ENCODE measurements at regions not wholly inside any gene's neighbourhood (a gene's known extent, or its start where the extent isn't known, plus 50 kb on each side); places are given as distances from the start of the nearest gene placed in this dataset.
"Not testable (repeated sequence)": the region's sequence is repeated elsewhere in the genome, so short reads cannot be mapped to it uniquely, and the experiment has no call there.

DNA sequence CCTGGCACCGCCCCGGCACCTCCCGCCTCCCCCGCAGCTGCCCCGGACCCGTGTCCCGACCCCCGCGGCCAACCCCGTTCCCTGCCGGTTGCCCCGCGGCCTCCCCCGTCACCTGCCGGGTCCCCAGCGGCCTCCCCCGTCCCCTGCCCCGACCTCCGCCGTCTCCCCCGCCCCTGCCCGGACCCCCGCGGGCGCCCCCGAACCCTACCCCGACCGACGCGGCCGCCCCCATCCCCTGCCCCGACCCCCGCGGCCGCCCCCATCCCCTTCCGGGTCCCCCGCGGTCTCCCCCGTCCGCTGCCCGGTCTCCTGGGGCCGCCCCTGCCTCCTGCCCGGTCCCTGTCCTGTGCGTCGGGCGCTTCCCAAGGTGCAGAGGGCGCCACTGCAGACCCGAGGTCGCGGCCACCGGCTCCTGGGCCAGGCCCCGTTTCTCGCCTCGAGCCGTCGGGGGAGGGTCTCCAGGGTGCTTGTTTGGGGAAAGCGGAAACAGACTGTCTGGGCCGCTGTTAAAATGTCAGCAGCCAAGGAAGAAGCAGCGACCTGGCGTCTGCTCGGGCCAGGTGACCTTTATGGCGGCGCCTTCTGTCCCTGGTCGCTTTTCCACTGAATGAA lies 51.6 kb upstream of the APOD start:
- DNase-seq (ENCODE audit: low spot score) = not testable (repeated sequence)

- not testable (repeated sequence) for DNase-seq (ENCODE audit: low spot score)
Measured at GRCh38 chr3:195634426-195635261, 50.9 kb upstream of the APOD start.
